ENCODE measurements at regions not wholly inside any gene's neighbourhood (a gene's known extent, or its start where the extent isn't known, plus 50 kb on each side); places are given as distances from the start of the nearest gene placed in this dataset.

- no peaks in the 10 kb centered on the region for H3K9me3 ChIP-seq (ENCODE audit: control insufficient read depth, low read length)
- no peaks in the 10 kb centered on the region for H3K4me1 ChIP-seq
- no peak overlapping the region for H3K27ac ChIP-seq
- H3K4me3 ChIP-seq (ENCODE audit: low read depth, low read length), result no peak overlapping the region
- no peak for TF ChIP-seq CTCF (IDR thresholded peaks at IDR 0.05)
- H3K9ac ChIP-seq, result no peak overlapping the region
- H3K4me2 ChIP-seq (ENCODE audit: low read length), result no peak overlapping the region
- H2AFZ ChIP-seq, result no peak overlapping the region
- H3K79me2 ChIP-seq, result no peaks in the 10 kb centered on the region
- H3K27me3 ChIP-seq (ENCODE audit: control insufficient read depth, insufficient read depth, low read length), result no peaks in the 10 kb centered on the region
- no peaks in the 10 kb centered on the region for H3K36me3 ChIP-seq (ENCODE audit: control insufficient read depth, insufficient read depth, low read length)
Measured at GRCh38 chr10:117677890-117678500, 135.4 kb downstream of the EMX2 start.

- no peaks in the 10 kb centered on the region for H3K27me3 ChIP-seq (ENCODE audit: control insufficient read depth, insufficient read depth, low read length)
- no peak overlapping the region for H3K9ac ChIP-seq
- no peaks in the 10 kb centered on the region for H3K9me3 ChIP-seq (ENCODE audit: control insufficient read depth, low read length)
- H3K27ac ChIP-seq, result no peak overlapping the region
- no peak overlapping the region for H2AFZ ChIP-seq
- TF ChIP-seq CTCF (IDR thresholded peaks at IDR 0.05), result no peak
- no peak overlapping the region for H3K4me2 ChIP-seq (ENCODE audit: low read length)
- H3K4me1 ChIP-seq, result no peaks in the 10 kb centered on the region
- no peak overlapping the region for H3K4me3 ChIP-seq (ENCODE audit: low read depth, low read length)
- H3K36me3 ChIP-seq (ENCODE audit: control insufficient read depth, insufficient read depth, low read length), result no peaks in the 10 kb centered on the region
- H3K79me2 ChIP-seq, result no peaks in the 10 kb centered on the region
Measured at GRCh38 chr10:117680601-117681000, 138.1 kb downstream of the EMX2 start.

GRCh38 chr10:117681104-117681503 is 138.6 kb downstream of the EMX2 start:
- H3K27me3 ChIP-seq (ENCODE audit: control insufficient read depth, insufficient read depth, low read length), result no peaks in the 10 kb centered on the region
- H3K79me2 ChIP-seq, result no peaks in the 10 kb centered on the region
- H3K4me1 ChIP-seq, result no peaks in the 10 kb centered on the region
- no peaks in the 10 kb centered on the region for H3K36me3 ChIP-seq (ENCODE audit: control insufficient read depth, insufficient read depth, low read length)
- H2AFZ ChIP-seq, result no peak overlapping the region
- no peak overlapping the region for H3K27ac ChIP-seq
- H3K9me3 ChIP-seq (ENCODE audit: control insufficient read depth, low read length), result no peaks in the 10 kb centered on the region
- H3K9ac ChIP-seq, result no peak overlapping the region
- no peak overlapping the region for H3K4me3 ChIP-seq (ENCODE audit: low read depth, low read length)
- no peak overlapping the region for H3K4me2 ChIP-seq (ENCODE audit: low read length)
- no peak for TF ChIP-seq CTCF (IDR thresholded peaks at IDR 0.05)

- Histone ChIP-seq H3K27ac (no peak overlapping the region), H3K9ac (no peak overlapping the region), H3K4me3 (ENCODE audit: low read depth, low read length) (no peak overlapping the region), H3K36me3 (ENCODE audit: control insufficient read depth, insufficient read depth, low read length) (no peaks in the 10 kb centered on the region), H3K4me1 (no peaks in the 10 kb centered on the region), H3K27me3 (ENCODE audit: control insufficient read depth, insufficient read depth, low read length) (no peaks in the 10 kb centered on the region), H2AFZ (no peak overlapping the region), H3K4me2 (ENCODE audit: low read length) (no peak overlapping the region), H3K9me3 (ENCODE audit: control insufficient read depth, low read length) (no peaks in the 10 kb centered on the region), H3K79me2 (no peaks in the 10 kb centered on the region)
- TF ChIP-seq CTCF (IDR thresholded peaks at IDR 0.05), result no peak
Measured at GRCh38 chr10:117684046-117684610, 141.6 kb downstream of the EMX2 start.

GRCh38 chr10:117684672-117685211 is 142.2 kb downstream of the EMX2 start:
- Histone ChIP-seq H3K36me3 (ENCODE audit: control insufficient read depth, insufficient read depth, low read length) (no peaks in the 10 kb centered on the region), H3K9ac (no peak overlapping the region), H3K79me2 (no peaks in the 10 kb centered on the region), H2AFZ (no peak overlapping the region), H3K27ac (no peak overlapping the region), H3K4me3 (ENCODE audit: low read depth, low read length) (no peak overlapping the region), H3K4me2 (ENCODE audit: low read length) (no peak overlapping the region), H3K9me3 (ENCODE audit: control insufficient read depth, low read length) (no peaks in the 10 kb centered on the region), H3K4me1 (no peaks in the 10 kb centered on the region), H3K27me3 (ENCODE audit: control insufficient read depth, insufficient read depth, low read length) (no peaks in the 10 kb centered on the region)
- no peak for TF ChIP-seq CTCF (IDR thresholded peaks at IDR 0.05)

All from parathyroid adenoma (tissue), 2 donors.